ENCODE measurements at regions not wholly inside any gene's neighbourhood (a gene's known extent, or its start where the extent isn't known, plus 50 kb on each side); places are given as distances from the start of the nearest gene placed in this dataset.

DNA sequence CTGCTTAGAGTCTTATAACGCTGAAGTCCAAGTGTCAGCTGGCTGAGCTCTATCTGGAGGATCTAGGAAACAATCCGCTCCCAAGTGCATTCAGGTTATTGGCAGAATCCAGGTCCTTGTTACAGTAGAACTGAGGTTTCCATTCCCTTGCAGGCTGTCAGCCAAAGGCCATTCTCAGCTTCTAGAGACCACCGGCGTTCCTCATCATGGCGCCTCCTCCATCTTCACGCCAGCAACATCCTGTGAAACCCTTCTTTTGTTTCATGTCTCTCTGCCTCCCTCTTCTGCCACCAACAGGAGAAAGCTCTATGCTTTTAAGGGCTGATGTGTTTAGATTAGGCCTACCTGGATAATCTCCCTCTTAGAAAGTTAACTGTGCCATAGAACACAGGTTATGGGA, 133.0 kb upstream of the RASSF8 start:
- TF ChIP-seq CTCF (IDR thresholded peaks at IDR 0.05) = no peak
- TF ChIP-seq POLR2A (IDR thresholded peaks at IDR 0.05) = no peak
